ENCODE measurements at regions not wholly inside any gene's neighbourhood (a gene's known extent, or its start where the extent isn't known, plus 50 kb on each side); places are given as distances from the start of the nearest gene placed in this dataset.
A peak's percentile ranks its signal among the peaks of the same experiment; 100 is the strongest.

GRCh38 chr4:177008836-177009501, 216.2 kb upstream of the VEGFC start:
- no peaks in the 10 kb centered on the region for H3K4me1 Mint-ChIP-seq
- H3K9me3 Mint-ChIP-seq: peaks cover 1% of the 10 kb centered on the region
- DNase-seq (no peak), ATAC-seq (ENCODE audit: low read depth) (no peak)
- H3K4me3 Mint-ChIP-seq: no peak overlapping the region
- no peaks in the 10 kb centered on the region for H3K36me3 Mint-ChIP-seq
- no peaks in the 10 kb centered on the region for H3K27me3 Mint-ChIP-seq
- POLR2A ChIA-PET: no interaction called here
- no peak overlapping the region for H3K27ac Mint-ChIP-seq

GRCh38 chr4:177010418-177010817, 217.7 kb upstream of the VEGFC start:
- no peaks in the 10 kb centered on the region for H3K4me1 Mint-ChIP-seq
- H3K4me3 Mint-ChIP-seq: no peak overlapping the region
- H3K9me3 Mint-ChIP-seq: peaks cover 2% of the 10 kb centered on the region
- H3K27ac Mint-ChIP-seq: no peak overlapping the region
- no peaks in the 10 kb centered on the region for H3K36me3 Mint-ChIP-seq
- no peak for DNase-seq
- no peaks in the 10 kb centered on the region for H3K27me3 Mint-ChIP-seq
- POLR2A ChIA-PET: no interaction called here
- no peak for ATAC-seq (ENCODE audit: low read depth)

GRCh38 chr4:177012918-177013545, 220.3 kb upstream of the VEGFC start:
- no peak for DNase-seq
- Mint-ChIP-seq H3K4me1 (no peaks in the 10 kb centered on the region), H3K36me3 (no peaks in the 10 kb centered on the region), H3K4me3 (no peak overlapping the region), H3K27ac (no peak overlapping the region), H3K27me3 (no peaks in the 10 kb centered on the region), H3K9me3 (peaks cover 2% of the 10 kb centered on the region)
- POLR2A ChIA-PET: no interaction called here
- no peak for ATAC-seq (ENCODE audit: low read depth)

GRCh38 chr4:177016541-177017141, 223.9 kb upstream of the VEGFC start:
- H3K27me3 Mint-ChIP-seq: no peaks in the 10 kb centered on the region
- no peaks in the 10 kb centered on the region for H3K4me1 Mint-ChIP-seq
- no peak overlapping the region for H3K4me3 Mint-ChIP-seq
- POLR2A ChIA-PET: no interaction called here
- ATAC-seq (ENCODE audit: low read depth): no peak
- peaks cover 9% of the 10 kb centered on the region for H3K9me3 Mint-ChIP-seq
- no peak overlapping the region for H3K27ac Mint-ChIP-seq
- no peak for DNase-seq
- no peaks in the 10 kb centered on the region for H3K36me3 Mint-ChIP-seq

GRCh38 chr4:177023951-177024350, 231.2 kb upstream of the VEGFC start:
- H3K9me3 Mint-ChIP-seq: peaks cover 5% of the 10 kb centered on the region
- ATAC-seq (ENCODE audit: low read depth) (no peak), DNase-seq (no peak)
- no peaks in the 10 kb centered on the region for H3K27me3 Mint-ChIP-seq
- POLR2A ChIA-PET: no interaction called here
- no peaks in the 10 kb centered on the region for H3K36me3 Mint-ChIP-seq
- H3K4me3 Mint-ChIP-seq: no peak overlapping the region
- H3K4me1 Mint-ChIP-seq: no peaks in the 10 kb centered on the region
- H3K27ac Mint-ChIP-seq: no peak overlapping the region

GRCh38 chr4:177032341-177032740, 239.6 kb upstream of the VEGFC start:
- H3K36me3 Mint-ChIP-seq: no peaks in the 10 kb centered on the region
- DNase-seq (no peak), ATAC-seq (ENCODE audit: low read depth) (no peak)
- H3K27me3 Mint-ChIP-seq: no peaks in the 10 kb centered on the region
- POLR2A ChIA-PET: no interaction called here
- H3K4me1 Mint-ChIP-seq: no peaks in the 10 kb centered on the region
- no peak overlapping the region for H3K4me3 Mint-ChIP-seq
- no peak overlapping the region for H3K27ac Mint-ChIP-seq
- H3K9me3 Mint-ChIP-seq: no peaks in the 10 kb centered on the region

- Mint-ChIP-seq H3K27ac (no peak overlapping the region), H3K9me3 (no peaks in the 10 kb centered on the region)
- POLR2A ChIA-PET: no interaction called here
Measured at GRCh38 chr4:177033135-177033534, 240.4 kb upstream of the VEGFC start.

GRCh38 chr4:177033632-177034031, 240.9 kb upstream of the VEGFC start:
- no peak for ATAC-seq (ENCODE audit: low read depth)
- Mint-ChIP-seq H3K4me3 (no peak overlapping the region), H3K4me1 (no peaks in the 10 kb centered on the region), H3K36me3 (no peaks in the 10 kb centered on the region), H3K9me3 (no peaks in the 10 kb centered on the region), H3K27me3 (no peaks in the 10 kb centered on the region), H3K27ac (no peak overlapping the region)
- POLR2A ChIA-PET: no interaction called here
- no peak for DNase-seq

More at GRCh38 chr4:177033135-177033534, 240.4 kb upstream of the VEGFC start:
- H3K27me3 Mint-ChIP-seq: no peaks in the 10 kb centered on the region
- H3K4me3 Mint-ChIP-seq: no peak overlapping the region
- ATAC-seq (ENCODE audit: low read depth) (no peak), DNase-seq (no peak)
- H3K36me3 Mint-ChIP-seq: no peaks in the 10 kb centered on the region
- H3K4me1 Mint-ChIP-seq: no peaks in the 10 kb centered on the region

GRCh38 chr4:177041356-177041755, 248.6 kb upstream of the VEGFC start:
- POLR2A ChIA-PET: no interaction called here
- H3K36me3 Mint-ChIP-seq: no peaks in the 10 kb centered on the region
- no peaks in the 10 kb centered on the region for H3K9me3 Mint-ChIP-seq

GRCh38 chr4:177047070-177047850, 254.5 kb upstream of the VEGFC start:
- H3K4me3 Mint-ChIP-seq: no peak overlapping the region
- ATAC-seq (ENCODE audit: low read depth) (peak; percentile 90), DNase-seq (peak; percentile 59)
- no peaks in the 10 kb centered on the region for H3K36me3 Mint-ChIP-seq
- H3K9me3 Mint-ChIP-seq: no peaks in the 10 kb centered on the region
- POLR2A ChIA-PET: no interaction called here
- H3K27me3 Mint-ChIP-seq: peaks cover 9% of the 10 kb centered on the region
- no peak overlapping the region for H3K27ac Mint-ChIP-seq
- H3K4me1 Mint-ChIP-seq: no peaks in the 10 kb centered on the region

More at GRCh38 chr4:177041356-177041755, 248.6 kb upstream of the VEGFC start:
- H3K4me1 Mint-ChIP-seq: no peaks in the 10 kb centered on the region
- DNase-seq (no peak), ATAC-seq (ENCODE audit: low read depth) (no peak)
- H3K4me3 Mint-ChIP-seq: no peak overlapping the region
- H3K27me3 Mint-ChIP-seq: peaks cover 2% of the 10 kb centered on the region
- H3K27ac Mint-ChIP-seq: no peak overlapping the region

GRCh38 chr4:177047851-177048174, 255.1 kb upstream of the VEGFC start:
- peaks cover 9% of the 10 kb centered on the region for H3K27me3 Mint-ChIP-seq
- POLR2A ChIA-PET: no interaction called here
- DNase-seq (no peak), ATAC-seq (ENCODE audit: low read depth) (no peak)
- H3K4me1 Mint-ChIP-seq: no peaks in the 10 kb centered on the region
- H3K9me3 Mint-ChIP-seq: no peaks in the 10 kb centered on the region
- H3K36me3 Mint-ChIP-seq: no peaks in the 10 kb centered on the region
- H3K4me3 Mint-ChIP-seq: no peak overlapping the region
- H3K27ac Mint-ChIP-seq: no peak overlapping the region

- DNase-seq (no peak), ATAC-seq (ENCODE audit: low read depth) (peak; percentile 79)
- H3K4me1 Mint-ChIP-seq: no peaks in the 10 kb centered on the region
Measured at GRCh38 chr4:177051473-177052060, 258.1 kb upstream of the NEIL3 start.

GRCh38 chr4:177052211-177052934, 257.3 kb upstream of the NEIL3 start:
- Mint-ChIP-seq H3K36me3 (no peaks in the 10 kb centered on the region), H3K9me3 (no peaks in the 10 kb centered on the region), H3K4me1 (no peaks in the 10 kb centered on the region), H3K27me3 (peaks cover 9% of the 10 kb centered on the region), H3K4me3 (no peak overlapping the region), H3K27ac (no peak overlapping the region)
- DNase-seq (no peak), ATAC-seq (ENCODE audit: low read depth) (no peak)
- POLR2A ChIA-PET: no interaction called here

More at GRCh38 chr4:177051473-177052060, 258.1 kb upstream of the NEIL3 start:
- H3K9me3 Mint-ChIP-seq: no peaks in the 10 kb centered on the region
- peaks cover 9% of the 10 kb centered on the region for H3K27me3 Mint-ChIP-seq
- no peaks in the 10 kb centered on the region for H3K36me3 Mint-ChIP-seq
- no peak overlapping the region for H3K4me3 Mint-ChIP-seq
- H3K27ac Mint-ChIP-seq: no peak overlapping the region
- POLR2A ChIA-PET: no interaction called here
